IMR-90 (cell line): ENCODE measurements at regions not wholly inside any gene's neighbourhood (a gene's known extent, or its start where the extent isn't known, plus 50 kb on each side); places are given as distances from the start of the nearest gene placed in this dataset.

Experiments used
- ATAC-seq: fragments of 200-7000 bp; cut with Tn5 transposase; 2 replicates; pipeline ENCODE4 v1.9.1; 2020; ENCODE audit warnings: low read depth, mild to moderate bottlenecking, moderate library complexity
- BruUV-seq: library from RNA; stranded (reverse); fragments of 400-500 nt; replicated peaks from 2 replicates; lab custom pipeline; 2021; lab: Mats Ljungman, UMichigan
- CTCF ChIA-PET: fragments of 300-600 bp; formaldehyde crosslinking; extraction: SDS; loops from one replicate; lab custom pipeline; 2021; ENCODE audit warnings: antibody characterized with exemption; lab: Yijun Ruan, JAX
- POLR2A ChIA-PET: fragments of 300-600 bp; sonication (Branson Sonifier 250); formaldehyde crosslinking; loops from one replicate; lab custom pipeline; 2022; ENCODE audit warnings: antibody characterized with exemption; ENCODE audit not compliant: unreplicated experiment; lab: Charles Lee
- DNase-seq: peaks from one replicate; pipeline ENCODE4 v3.0.0; 2013
- H2AFZ ChIP-seq: replicated peaks from 2 replicates; pipeline ENCODE3; 2013; ENCODE audit warnings: low read length, mild to moderate bottlenecking; ENCODE audit not compliant: poor library complexity
- H2AK5ac ChIP-seq: 2 replicates; pipeline ENCODE4 v1.6.1; 2013; ENCODE audit warnings: low read depth, low read length, inconsistent platforms
- H2AK9ac ChIP-seq: replicated peaks from 2 replicates; pipeline ENCODE3; 2013; ENCODE audit warnings: mild to moderate bottlenecking, low read depth, low read length, moderate library complexity; ENCODE audit not compliant: poor library complexity
- H2BK120ac ChIP-seq: 2 replicates; pipeline ENCODE4 v1.6.1; 2013; ENCODE audit warnings: low read depth, low read length, inconsistent platforms
- H2BK15ac ChIP-seq: 3 replicates; pipeline ENCODE4 v1.6.1; 2013; ENCODE audit warnings: low read depth, low read length, inconsistent platforms
- H2BK20ac ChIP-seq: 2 replicates; pipeline ENCODE4 v1.6.1; 2013; ENCODE audit warnings: low read depth, mild to moderate bottlenecking, inconsistent platforms, low read length, moderate library complexity
- H2BK5ac ChIP-seq: 2 replicates; pipeline ENCODE4 v1.6.1; 2013; ENCODE audit warnings: mild to moderate bottlenecking, low read depth, low read length, inconsistent platforms; ENCODE audit not compliant: poor library complexity, severe bottlenecking
- H3K14ac ChIP-seq: replicated peaks from 2 replicates; pipeline ENCODE4 v1.6.1; 2013; ENCODE audit warnings: low read depth, low read length, inconsistent platforms
- H3K18ac ChIP-seq: 2 replicates; pipeline ENCODE4 v1.6.1; 2013; ENCODE audit warnings: low read depth, low read length, control low read depth
- H3K23ac ChIP-seq: 2 replicates; pipeline ENCODE4 v1.6.1; 2013; ENCODE audit warnings: low read depth, low read length, inconsistent platforms
- H3K27ac ChIP-seq: 2 replicates; pipeline ENCODE4 v1.5.1; 2013; ENCODE audit warnings: mild to moderate bottlenecking, control low read depth, low read length; ENCODE audit not compliant: insufficient read depth
- H3K27me3 ChIP-seq: 2 replicates; pipeline ENCODE4 v1.6.1; 2013; ENCODE audit warnings: low read length; ENCODE audit not compliant: control insufficient read depth, insufficient read depth
- H3K36me3 ChIP-seq: 2 replicates; pipeline ENCODE4 v1.6.1; 2013; ENCODE audit warnings: low read length, mixed read lengths; ENCODE audit not compliant: control insufficient read depth, insufficient read depth
- H3K4ac ChIP-seq: 2 replicates; pipeline ENCODE4 v1.6.1; 2013; ENCODE audit warnings: low read depth, low read length, inconsistent platforms
- H3K4me1 ChIP-seq: 2 replicates; pipeline ENCODE4 v1.6.1; 2013; ENCODE audit warnings: low read length, mixed read lengths; ENCODE audit not compliant: control insufficient read depth, insufficient read depth
- H3K4me2 ChIP-seq: 2 replicates; pipeline ENCODE4 v1.6.1; 2013; ENCODE audit warnings: low read depth, mild to moderate bottlenecking, control low read depth, low read length, moderate library complexity
- H3K4me3 ChIP-seq: 2 replicates; pipeline ENCODE4 v1.5.1; 2013; ENCODE audit warnings: low read depth, mild to moderate bottlenecking, control low read depth, low read length, moderate library complexity; ENCODE audit not compliant: insufficient read depth
- H3K56ac ChIP-seq: 2 replicates; pipeline ENCODE4 v1.6.1; 2013; ENCODE audit warnings: low read length, inconsistent platforms; ENCODE audit not compliant: insufficient read depth; ENCODE audit errors: extremely low read depth
- H3K79me1 ChIP-seq, 2 experiments: 2 replicates each; pipeline ENCODE4 v1.6.1; 2013; ENCODE audit warnings: low read length in 2 of 2, inconsistent platforms in 1 of 2, low read depth in 1 of 2
- H3K9ac ChIP-seq: 2 replicates; pipeline ENCODE4 v1.6.1; 2013; ENCODE audit warnings: low read depth, low read length, control low read depth
- H3K9me1 ChIP-seq: 2 replicates; pipeline ENCODE4 v1.6.1; 2013; ENCODE audit warnings: low read length, inconsistent platforms; ENCODE audit not compliant: insufficient read depth
- H3K9me3 ChIP-seq: 2 replicates; pipeline ENCODE4 v1.6.1; 2013; ENCODE audit warnings: low read length; ENCODE audit not compliant: control insufficient read depth, insufficient read depth
- H4K20me1 ChIP-seq: 2 replicates; pipeline ENCODE4 v1.6.1; 2013; ENCODE audit warnings: low read length, inconsistent platforms; ENCODE audit not compliant: insufficient read depth
- H4K5ac ChIP-seq: 2 replicates; pipeline ENCODE4 v1.6.1; 2013; ENCODE audit warnings: mild to moderate bottlenecking, low read depth, low read length, control low read depth
- H4K8ac ChIP-seq, 2 experiments: 2 replicates each; pipeline ENCODE4 v1.6.1; 2013; ENCODE audit warnings: low read depth in 2 of 2, low read length in 2 of 2, control low read depth in 1 of 2, inconsistent platforms in 1 of 2
- H4K91ac ChIP-seq: 2 replicates; pipeline ENCODE4 v1.6.1; 2013; ENCODE audit warnings: low read depth, low read length, inconsistent platforms; ENCODE audit not compliant: insufficient read depth
- CEBPB ChIP-seq: IDR thresholded peaks from 2 replicates; pipeline ENCODE4 v1.6.1; 2012; ENCODE audit warnings: low read depth, low read length, improper control_type of control experiment
- FOS ChIP-seq: fragments of 150-350 bp; IDR thresholded peaks from 2 replicates; pipeline ENCODE4 v1.6.1; 2016; ENCODE audit warnings: low read depth, low read length
- MAFK ChIP-seq: IDR thresholded peaks from 2 replicates; pipeline ENCODE4 v1.6.1; 2012; ENCODE audit warnings: low read depth, low read length, improper control_type of control experiment
- RFX5 ChIP-seq: IDR thresholded peaks from 2 replicates; pipeline ENCODE4 v1.8.0; 2012; ENCODE audit warnings: low read depth, mild to moderate bottlenecking, low read length, moderate library complexity
- WGBS, 2 experiments: methylation state at CpG; one replicate each; pipeline versions ENCODE4 v1.1.5 to v1.1.7; 2013; ENCODE audit warnings: missing lambda C conversion rate in 2 of 2; ENCODE audit not compliant: insufficient read length in 1 of 2; ENCODE audit errors: extremely low coverage in 2 of 2; 5-methylcytosine and 5-hydroxymethylcytosine counted together
- dilution Hi-C: fragments of 300-500 bp; cut with HindIII; formaldehyde crosslinking; loops from one replicate; pipeline ENCODE4 v1.14.3; 2018; ENCODE audit warnings: low sequenced_read_pairs; ENCODE audit not compliant: unreplicated experiment
- in situ Hi-C: fragments of 300-500 bp; cut with MboI; formaldehyde crosslinking; loops from 3 replicates; pipeline ENCODE4 v1.14.3; 2019; ENCODE audit warnings: low sequenced_read_pairs, inconsistent platforms, mixed read lengths
- intact Hi-C: fragments of 100-400 bp; cut with micrococcal nuclease; formaldehyde crosslinking; loops from 2 replicates; pipeline ENCODE4 v1.10.0; 2022
- TF ChIP-seq, protein P1 (sequence below): fragments of 150-350 bp; IDR thresholded peaks from 2 replicates; pipeline ENCODE4 v1.6.1; 2016; ENCODE audit warnings: low read depth, mild to moderate bottlenecking, low read length, moderate library complexity, borderline replicate concordance
- TF ChIP-seq, protein P2 (sequence below): conservative IDR thresholded peaks from 2 replicates; pipeline ENCODE4 v1.5.1; 2012; ENCODE audit warnings: mild to moderate bottlenecking, low read depth, low read length, improper control_type of control experiment

DNA sequence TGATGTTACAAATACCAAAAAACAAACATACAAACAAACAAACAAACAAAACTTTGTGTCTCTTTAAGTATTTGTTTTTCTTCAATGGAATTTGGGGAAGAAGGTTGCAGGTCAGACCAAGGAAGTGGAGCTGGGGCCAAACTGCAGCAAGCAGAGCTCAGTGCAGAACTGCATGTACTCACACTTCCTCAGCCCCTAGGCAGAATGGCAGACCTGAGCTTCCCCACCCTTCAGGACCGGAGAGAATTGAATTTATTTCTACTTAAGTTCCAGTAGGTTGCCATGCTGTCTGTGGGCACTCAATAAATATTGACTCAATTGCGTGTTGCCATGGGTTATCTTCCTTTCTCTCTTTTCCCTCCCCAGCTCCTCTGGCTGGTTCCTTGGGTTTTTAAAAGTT, 173.6 kb downstream of the PTGER3 start:
- ChIA-PET CTCF (no interaction called here), POLR2A (no interaction called here)
- no peak overlapping the region for H3K14ac ChIP-seq
- dilution Hi-C loops, result no loop called here
- peaks cover 4% of the 10 kb centered on the region for H3K9me3 ChIP-seq
- no peaks in the 10 kb centered on the region for H3K79me1 ChIP-seq
- H2BK5ac ChIP-seq, result no peak overlapping the region
- H3K23ac ChIP-seq, result no peak overlapping the region
- no peaks in the 10 kb centered on the region for H3K27me3 ChIP-seq
- no peak overlapping the region for H2AK5ac ChIP-seq
- no CpG with 5 or more reads among the region's 2 CpGs for WGBS, 2 experiments
- in situ Hi-C loops, result no loop called here
- H2AFZ ChIP-seq, result no peak overlapping the region
- BruUV-seq, result no TSS peak
- no peak for DNase-seq
- no peak overlapping the region for H3K4me2 ChIP-seq
- no peaks in the 10 kb centered on the region for H4K20me1 ChIP-seq
- no peaks in the 10 kb centered on the region for H3K4me1 ChIP-seq
- no peak overlapping the region for H4K5ac ChIP-seq
- H2BK15ac ChIP-seq, result no peak overlapping the region
- no peak overlapping the region for H2AK9ac ChIP-seq
- no peak overlapping the region for H2BK20ac ChIP-seq
- H3K9ac ChIP-seq, result no peak overlapping the region
- no peaks in the 10 kb centered on the region for H3K9me1 ChIP-seq
- ATAC-seq, result no peak
- H3K56ac ChIP-seq, result no peak overlapping the region
- no peak overlapping the region for H3K27ac ChIP-seq
- no peak overlapping the region for H4K8ac ChIP-seq
- H3K4ac ChIP-seq, result no peak overlapping the region
- no peaks in the 10 kb centered on the region for H3K36me3 ChIP-seq
- TF ChIP-seq, protein P1, sequence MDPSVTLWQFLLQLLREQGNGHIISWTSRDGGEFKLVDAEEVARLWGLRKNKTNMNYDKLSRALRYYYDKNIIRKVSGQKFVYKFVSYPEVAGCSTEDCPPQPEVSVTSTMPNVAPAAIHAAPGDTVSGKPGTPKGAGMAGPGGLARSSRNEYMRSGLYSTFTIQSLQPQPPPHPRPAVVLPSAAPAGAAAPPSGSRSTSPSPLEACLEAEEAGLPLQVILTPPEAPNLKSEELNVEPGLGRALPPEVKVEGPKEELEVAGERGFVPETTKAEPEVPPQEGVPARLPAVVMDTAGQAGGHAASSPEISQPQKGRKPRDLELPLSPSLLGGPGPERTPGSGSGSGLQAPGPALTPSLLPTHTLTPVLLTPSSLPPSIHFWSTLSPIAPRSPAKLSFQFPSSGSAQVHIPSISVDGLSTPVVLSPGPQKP, result no peak
- TF ChIP-seq, protein P2, sequence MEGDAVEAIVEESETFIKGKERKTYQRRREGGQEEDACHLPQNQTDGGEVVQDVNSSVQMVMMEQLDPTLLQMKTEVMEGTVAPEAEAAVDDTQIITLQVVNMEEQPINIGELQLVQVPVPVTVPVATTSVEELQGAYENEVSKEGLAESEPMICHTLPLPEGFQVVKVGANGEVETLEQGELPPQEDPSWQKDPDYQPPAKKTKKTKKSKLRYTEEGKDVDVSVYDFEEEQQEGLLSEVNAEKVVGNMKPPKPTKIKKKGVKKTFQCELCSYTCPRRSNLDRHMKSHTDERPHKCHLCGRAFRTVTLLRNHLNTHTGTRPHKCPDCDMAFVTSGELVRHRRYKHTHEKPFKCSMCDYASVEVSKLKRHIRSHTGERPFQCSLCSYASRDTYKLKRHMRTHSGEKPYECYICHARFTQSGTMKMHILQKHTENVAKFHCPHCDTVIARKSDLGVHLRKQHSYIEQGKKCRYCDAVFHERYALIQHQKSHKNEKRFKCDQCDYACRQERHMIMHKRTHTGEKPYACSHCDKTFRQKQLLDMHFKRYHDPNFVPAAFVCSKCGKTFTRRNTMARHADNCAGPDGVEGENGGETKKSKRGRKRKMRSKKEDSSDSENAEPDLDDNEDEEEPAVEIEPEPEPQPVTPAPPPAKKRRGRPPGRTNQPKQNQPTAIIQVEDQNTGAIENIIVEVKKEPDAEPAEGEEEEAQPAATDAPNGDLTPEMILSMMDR, result no peak
- TF ChIP-seq MAFK (no peak), FOS (no peak), CEBPB (no peak), RFX5 (no peak)
- no peak overlapping the region for H4K91ac ChIP-seq
- no peak overlapping the region for H3K18ac ChIP-seq
- intact Hi-C loops, result no loop called here
- no peak overlapping the region for H2BK120ac ChIP-seq
- H3K4me3 ChIP-seq, result no peak overlapping the region
